HG03571 (cell line): ENCODE measurements at regions not wholly inside any gene's neighbourhood (a gene's known extent, or its start where the extent isn't known, plus 50 kb on each side); places are given as distances from the start of the nearest gene placed in this dataset.

Experiments
- ATAC-seq: cut with Tn5 transposase; IDR thresholded peaks from one replicate; pipeline ENCODE4 v1.9.1; 2021; ENCODE audit not compliant: unreplicated experiment

- no peak for ATAC-seq
Observed at GRCh38 chr14:104367866-104368750, 211.5 kb upstream of the C14orf180 start.

GRCh38 chr14:104368751-104369100 lies 210.8 kb upstream of the C14orf180 start:
- no peak for ATAC-seq

DNA sequence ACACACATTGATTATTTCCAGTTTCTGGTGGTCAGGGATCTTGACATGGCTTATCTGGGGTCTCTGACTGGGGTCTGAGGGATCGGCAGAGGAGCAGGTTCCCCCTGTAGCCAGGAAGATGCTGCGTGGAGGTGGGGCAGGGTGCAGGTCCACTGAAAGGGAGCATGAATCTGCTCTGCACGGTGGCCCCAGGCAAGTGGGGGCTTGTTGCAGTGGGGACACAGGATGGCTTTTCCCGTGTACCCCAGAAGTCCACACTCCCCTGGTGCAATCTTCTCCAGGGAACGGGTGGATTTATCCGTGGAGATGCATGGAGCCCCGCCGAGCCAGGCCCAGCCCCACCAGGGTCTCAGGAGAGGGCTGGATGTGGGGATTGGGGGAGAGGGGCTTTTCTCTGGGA lies 210.4 kb upstream of the C14orf180 start:
- ATAC-seq, result no peak

DNA sequence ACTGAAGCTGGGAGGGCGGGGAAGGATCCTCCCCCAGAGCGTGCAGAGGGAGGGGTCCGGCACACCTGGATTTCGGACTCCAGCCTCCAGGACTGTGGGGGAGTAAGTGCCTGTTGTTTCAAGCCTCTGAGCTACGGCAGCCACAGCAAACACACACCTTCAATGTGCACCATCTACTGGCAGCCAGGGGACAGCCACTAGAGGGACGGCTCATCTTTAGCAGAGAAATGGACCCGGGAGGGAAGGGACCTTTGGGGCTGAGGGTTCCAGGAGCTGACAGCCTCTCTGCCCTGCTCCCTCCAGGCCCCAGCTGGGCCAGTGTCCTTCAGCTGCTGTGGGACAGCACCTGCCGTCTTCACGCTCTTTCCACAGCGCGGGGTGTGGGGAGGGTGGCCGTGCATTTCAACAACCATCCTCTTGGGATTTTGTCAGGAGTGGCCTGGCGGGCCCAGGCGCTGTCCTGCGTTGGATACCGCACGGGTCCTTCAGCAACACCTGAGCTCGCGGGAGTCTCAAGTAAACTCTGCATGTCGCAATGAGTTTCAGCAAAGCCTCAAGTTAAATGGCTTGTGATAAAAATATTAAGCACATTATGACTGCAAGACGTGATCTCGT lies 209.2 kb upstream of the C14orf180 start:
- no peak for ATAC-seq

GRCh38 chr14:104371031-104371430 lies 208.5 kb upstream of the C14orf180 start:
- no peak for ATAC-seq

DNA sequence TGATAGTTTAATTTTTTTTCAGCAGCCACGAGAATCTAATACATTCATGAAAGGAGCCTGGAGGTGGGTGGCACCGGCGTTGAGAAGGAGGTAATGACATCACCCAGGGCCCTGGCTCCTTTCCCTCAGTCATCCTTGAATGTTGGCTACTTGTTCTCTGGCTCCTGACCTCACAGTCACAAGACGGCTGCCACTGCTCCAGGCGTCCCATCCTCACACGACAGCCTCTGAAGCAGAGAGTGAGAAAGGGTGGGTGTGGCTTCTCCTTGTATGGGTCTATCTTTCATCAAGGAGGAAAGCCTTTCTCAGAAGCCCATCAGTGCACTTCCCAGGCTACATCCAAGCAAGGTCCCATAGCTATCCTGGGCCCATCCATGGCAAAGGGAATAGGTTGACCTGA lies 207.6 kb upstream of the C14orf180 start:
- ATAC-seq, result no peak

GRCh38 chr14:104372390-104373054 lies 207.0 kb upstream of the C14orf180 start:
- no peak for ATAC-seq

DNA sequence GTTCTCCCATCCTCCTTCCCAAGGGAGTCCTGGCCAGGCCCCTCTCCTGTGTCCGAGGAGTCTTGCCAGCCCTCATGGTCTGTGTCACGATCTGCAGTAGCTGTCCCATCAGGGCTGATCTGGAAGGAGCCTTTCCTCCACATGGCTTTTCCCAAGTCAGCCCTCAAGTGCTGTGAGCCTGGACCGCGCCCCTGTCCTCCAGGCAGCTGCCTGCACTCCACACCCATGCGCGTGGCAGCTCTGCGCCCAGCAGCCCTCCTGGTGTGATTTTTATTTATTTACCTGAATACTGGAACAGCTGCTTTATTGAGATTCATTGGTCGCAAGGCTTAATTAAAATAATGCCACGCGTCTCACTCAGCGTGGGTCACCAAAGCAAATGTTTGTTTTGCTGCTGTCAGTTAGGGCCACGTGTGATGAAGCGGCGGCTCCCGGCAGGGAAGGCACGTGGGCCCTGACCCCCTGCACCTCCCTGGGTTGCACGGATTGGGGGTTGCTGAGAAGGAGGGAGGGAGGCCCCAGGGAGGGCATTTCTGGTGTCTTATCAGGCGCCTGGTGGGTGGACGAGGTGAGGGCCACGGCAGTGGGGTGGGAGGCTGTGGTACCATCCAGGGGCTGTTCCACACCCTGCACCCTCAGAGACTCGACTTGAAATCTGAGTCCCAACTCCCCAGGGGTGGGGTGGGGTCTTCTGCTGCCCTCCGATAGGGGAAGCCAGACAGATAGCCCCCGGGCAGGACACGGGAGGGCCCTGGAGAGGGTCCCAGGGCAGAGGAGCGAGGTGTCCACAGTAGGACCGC lies 206.3 kb upstream of the C14orf180 start:
- no peak for ATAC-seq

- ATAC-seq, result no peak
Observed at GRCh38 chr14:104373855-104374717, 205.5 kb upstream of the C14orf180 start.

DNA sequence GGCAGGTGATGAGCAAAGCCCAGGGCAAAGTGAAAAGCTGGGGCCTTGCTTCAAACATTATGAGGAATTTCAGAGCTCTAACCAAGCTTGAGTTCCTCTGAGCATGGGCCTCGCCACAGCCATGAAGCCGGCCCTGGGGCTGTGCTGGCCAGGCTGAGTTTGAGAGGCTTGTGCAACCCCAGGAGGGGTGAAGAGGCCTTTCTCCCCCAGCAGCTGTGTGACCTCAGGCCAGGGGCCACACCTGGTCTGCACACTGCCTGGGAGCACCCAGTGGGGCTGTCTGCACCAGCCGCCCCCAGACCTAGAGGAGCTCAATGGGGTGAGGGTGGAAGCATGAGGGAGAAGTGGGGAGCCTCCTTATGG lies 204.9 kb upstream of the C14orf180 start:
- ATAC-seq, result no peak

GRCh38 chr14:104375551-104376201 lies 203.9 kb upstream of the C14orf180 start:
- ATAC-seq, result no peak

DNA sequence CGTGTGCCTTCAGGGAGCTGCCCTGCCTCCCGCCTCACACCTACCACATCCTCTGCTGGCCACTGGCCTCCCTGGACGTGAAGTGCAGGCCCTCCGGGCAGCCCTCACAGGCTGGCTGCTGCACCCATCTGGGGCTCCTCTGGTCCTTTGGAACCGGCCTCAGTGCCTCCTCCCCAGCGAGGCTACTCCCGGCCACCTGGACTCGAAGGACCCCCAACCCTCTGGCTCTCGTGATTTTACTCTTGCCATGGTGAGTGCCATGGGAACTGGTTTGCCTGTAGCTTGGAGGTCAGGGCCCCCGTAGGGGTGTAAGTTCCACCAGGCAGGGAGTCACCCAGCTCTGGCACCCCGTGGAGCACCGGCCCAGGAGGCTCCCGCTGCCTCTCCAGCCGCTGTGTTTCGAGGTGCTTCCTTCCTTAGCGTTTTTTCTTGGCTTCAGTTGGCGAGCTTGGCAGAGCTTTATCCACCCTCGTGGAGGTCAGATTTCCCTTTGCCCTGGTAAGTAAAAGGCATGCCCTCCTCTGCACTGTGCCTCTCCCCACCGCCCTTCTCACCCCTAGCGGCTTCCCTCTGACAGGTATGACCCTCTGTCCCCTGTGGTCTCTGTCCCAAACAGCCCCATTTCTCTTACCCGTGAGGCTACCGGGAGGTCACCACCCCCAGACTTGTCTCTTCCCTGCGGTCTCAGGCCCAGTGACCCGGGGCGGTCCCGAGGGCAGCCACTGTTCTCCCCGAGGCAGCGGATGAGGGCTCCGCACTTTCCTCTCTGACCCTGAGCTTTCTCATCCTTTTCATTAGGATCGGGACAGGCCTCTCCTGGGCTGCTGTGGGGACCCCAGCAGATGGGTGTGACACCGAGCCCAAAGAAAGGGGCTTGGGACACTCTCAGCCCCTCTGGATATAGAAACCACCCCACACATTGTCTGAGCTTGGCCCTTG lies 203.1 kb upstream of the C14orf180 start:
- no peak for ATAC-seq

GRCh38 chr14:104377256-104377655 lies 202.3 kb upstream of the C14orf180 start:
- ATAC-seq, result no peak

DNA sequence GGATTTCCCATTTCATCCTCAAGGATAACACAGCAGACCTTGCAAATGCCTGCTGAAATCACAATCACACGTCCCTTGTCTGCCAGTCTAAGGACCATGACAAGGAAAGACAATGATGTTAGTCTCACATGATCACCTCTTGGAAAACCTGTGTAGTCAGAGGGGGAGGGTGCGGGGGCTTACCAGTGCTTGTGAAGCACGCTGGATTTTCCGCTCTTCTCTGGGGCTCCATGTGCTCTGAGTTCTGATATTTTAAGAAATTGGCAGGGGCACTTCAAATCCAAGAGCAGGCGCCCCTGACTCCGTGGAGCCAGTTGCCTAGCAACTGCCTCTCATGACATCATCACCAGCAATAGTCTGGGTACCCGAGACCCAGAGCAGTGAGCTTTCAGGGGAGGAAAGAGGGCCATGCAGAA lies 200.9 kb upstream of the C14orf180 start:
- no peak for ATAC-seq

DNA sequence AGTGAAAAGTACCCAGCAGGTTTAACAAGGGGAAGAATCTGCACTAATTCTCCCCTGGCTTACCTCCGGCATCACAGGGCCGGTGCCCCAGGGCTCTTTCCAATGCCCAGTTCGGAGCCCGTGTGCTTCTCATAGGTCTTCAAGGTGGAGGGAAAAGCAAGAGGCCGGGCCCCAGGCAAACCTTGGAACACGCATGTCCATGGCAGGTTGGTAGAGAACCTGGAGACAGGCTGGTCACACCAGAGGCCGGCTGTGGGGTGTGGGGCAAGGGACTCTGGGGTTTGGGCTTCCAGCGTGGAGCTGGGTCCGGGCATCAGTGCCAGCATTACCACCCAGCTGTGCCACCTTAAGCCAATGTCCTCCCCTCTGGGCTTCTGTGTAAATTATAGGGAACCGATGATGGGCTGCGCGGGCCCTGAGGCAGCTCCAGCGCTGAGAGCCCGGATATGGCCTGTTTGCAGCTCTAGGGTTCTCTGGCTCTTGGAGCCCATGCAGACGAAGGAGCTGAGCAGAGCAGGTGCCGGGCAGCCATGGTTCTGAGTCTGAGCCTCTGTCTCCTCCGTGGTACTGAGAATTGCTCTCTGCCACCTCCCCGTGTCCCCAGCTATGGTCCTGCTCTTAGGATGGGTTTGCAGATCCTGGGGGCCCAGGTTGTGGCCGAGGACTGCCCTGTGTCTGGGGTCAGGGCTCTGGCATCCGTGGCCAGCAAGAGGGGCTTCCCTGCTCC lies 197.0 kb upstream of the C14orf180 start:
- no peak for ATAC-seq

GRCh38 chr14:104383088-104383995 lies 196.2 kb upstream of the C14orf180 start:
- no peak for ATAC-seq
